NB4 (cell line): ENCODE measurements at regions not wholly inside any gene's neighbourhood (a gene's known extent, or its start where the extent isn't known, plus 50 kb on each side); places are given as distances from the start of the nearest gene placed in this dataset.

Experiments used
- MAX ChIP-seq: IDR thresholded peaks from 2 replicates; pipeline ENCODE4 v1.6.1; 2011; ENCODE audit warnings: low read depth, low read length
- MYC ChIP-seq: IDR thresholded peaks from 2 replicates; pipeline ENCODE4 v1.6.1; 2011; ENCODE audit warnings: low read depth, low read length
- POLR2A ChIP-seq: IDR thresholded peaks from 2 replicates; pipeline ENCODE4 v1.6.1; 2011; ENCODE audit warnings: mild to moderate bottlenecking; ENCODE audit not compliant: insufficient read length; ENCODE audit errors: extremely low read depth
- TF ChIP-seq, protein P1 (sequence below): IDR thresholded peaks from one replicate; pipeline ENCODE4 v1.5.1; 2012; ENCODE audit warnings: low read depth, low read length

DNA sequence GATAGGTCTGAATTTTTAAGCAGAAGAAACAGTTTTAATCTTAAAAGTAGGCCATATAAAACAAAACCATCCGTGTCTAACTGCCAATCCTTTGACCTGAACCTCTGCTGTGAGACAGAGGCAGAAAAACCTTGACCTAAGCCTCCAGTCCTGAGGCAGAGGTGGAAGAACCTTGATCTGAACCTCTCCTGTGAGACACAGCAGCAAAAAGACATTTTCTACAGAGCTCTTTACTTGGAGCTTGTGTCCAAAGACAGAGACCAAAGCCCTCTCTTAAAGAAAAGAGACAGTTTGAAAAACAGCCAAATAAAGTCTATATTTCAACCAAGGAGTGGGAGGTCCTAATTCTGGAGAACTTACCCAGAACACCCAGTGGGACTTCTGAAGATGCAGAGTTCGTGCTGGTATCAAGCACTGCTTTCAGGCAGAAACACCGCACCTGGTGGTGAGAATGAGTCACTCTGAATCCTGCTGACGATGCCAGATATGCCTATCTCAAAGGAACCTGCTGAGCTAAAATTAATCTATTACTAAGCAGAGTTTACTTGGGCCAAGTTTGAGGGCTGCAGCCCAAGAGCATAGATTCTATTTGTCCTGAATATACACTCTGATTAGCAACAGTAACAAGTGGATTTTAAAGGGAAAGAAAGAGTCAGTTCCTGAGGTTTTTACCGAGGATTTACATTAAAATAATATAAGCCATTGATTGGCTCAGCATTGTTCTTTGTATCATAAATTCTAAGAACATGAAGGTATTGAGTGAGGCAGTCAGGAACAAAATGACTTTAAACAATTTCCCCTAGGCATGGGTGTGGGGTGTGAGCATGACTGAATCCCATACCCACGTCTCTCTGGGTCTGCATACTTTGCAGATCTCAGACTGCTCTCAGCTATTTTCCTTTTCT, 806.4 kb downstream of the TRIB2 start:
- TF ChIP-seq, protein P1, sequence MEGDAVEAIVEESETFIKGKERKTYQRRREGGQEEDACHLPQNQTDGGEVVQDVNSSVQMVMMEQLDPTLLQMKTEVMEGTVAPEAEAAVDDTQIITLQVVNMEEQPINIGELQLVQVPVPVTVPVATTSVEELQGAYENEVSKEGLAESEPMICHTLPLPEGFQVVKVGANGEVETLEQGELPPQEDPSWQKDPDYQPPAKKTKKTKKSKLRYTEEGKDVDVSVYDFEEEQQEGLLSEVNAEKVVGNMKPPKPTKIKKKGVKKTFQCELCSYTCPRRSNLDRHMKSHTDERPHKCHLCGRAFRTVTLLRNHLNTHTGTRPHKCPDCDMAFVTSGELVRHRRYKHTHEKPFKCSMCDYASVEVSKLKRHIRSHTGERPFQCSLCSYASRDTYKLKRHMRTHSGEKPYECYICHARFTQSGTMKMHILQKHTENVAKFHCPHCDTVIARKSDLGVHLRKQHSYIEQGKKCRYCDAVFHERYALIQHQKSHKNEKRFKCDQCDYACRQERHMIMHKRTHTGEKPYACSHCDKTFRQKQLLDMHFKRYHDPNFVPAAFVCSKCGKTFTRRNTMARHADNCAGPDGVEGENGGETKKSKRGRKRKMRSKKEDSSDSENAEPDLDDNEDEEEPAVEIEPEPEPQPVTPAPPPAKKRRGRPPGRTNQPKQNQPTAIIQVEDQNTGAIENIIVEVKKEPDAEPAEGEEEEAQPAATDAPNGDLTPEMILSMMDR: no peak
- TF ChIP-seq MAX (no peak), POLR2A (no peak), MYC (no peak)
